ENCODE measurements at regions not wholly inside any gene's neighbourhood (a gene's known extent, or its start where the extent isn't known, plus 50 kb on each side); places are given as distances from the start of the nearest gene placed in this dataset.
"Not testable (repeated sequence)": the region's sequence is repeated elsewhere in the genome, so short reads cannot be mapped to it uniquely, and the experiment has no call there.

DNA sequence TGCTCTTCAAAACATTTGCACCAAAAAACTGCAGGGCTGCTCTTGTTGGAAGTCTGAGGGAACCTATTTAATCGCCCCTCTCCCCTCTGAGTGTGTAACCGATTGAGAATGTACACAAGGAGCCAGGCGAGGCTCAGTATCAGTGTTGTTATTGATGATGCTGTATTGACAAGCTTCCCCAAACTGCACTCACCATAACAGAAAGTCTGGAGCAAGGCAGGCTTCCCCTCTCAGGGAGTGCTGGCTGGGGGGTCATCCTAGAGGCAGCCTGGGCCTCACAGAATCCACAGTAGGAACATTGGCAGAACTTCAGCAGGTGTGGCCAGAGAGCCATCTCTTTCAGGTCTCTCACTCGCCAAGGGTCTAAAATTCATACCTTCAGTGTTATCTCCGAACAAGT, 58.1 kb upstream of the TUNAR start:
- no peak for DNase-seq

- no peak for DNase-seq
These were observed 59.4 kb upstream of the TUNAR start for GRCh38 chr14:95817271-95817670.

- no peak for DNase-seq
These were observed 60.1 kb upstream of the TUNAR start for GRCh38 chr14:95816539-95816938.

GRCh38 chr14:95815226-95815690, 61.4 kb upstream of the TUNAR start:
- DNase-seq: no peak

DNA sequence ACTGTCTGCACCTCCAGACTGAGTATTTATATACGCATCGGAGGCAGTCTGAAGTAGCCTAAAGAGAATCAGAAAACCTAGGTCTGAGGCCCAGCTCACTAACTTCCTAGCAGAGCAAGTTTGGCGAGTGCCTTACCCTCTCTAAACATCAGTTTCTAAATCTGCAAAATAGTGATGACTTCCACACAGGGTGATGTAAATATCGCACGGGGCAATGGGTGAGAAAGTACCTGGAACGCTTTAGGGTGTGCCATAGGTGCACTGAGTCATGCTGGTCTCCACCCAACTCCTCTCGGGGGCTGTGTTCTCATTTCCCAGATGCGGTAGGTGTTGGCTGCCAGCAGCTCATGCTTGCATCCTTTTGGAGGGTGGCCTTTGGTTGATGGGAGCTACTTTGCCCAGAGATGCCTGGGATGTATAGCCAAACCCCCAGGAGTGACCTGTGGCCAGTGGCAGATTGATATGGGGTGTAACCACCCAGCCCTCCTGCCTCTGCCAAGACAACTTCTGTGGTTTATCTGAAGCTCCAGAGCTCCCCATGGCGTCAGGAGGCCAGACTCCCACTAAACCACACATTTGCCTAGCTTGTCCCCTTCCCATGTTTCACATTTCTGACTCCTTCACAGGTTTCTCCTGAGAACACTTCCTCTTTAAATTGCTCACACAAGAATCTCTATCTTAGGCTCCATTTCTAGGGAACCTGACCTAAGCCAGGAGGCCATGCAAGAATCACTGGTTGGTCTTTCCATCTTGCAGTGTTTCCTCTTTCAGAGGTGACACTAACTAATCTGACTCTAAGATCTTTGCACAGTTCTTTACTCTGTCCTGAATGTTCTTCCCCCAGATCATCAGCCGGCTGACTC, 62.0 kb upstream of the TUNAR start:
- no peak for DNase-seq

DNA sequence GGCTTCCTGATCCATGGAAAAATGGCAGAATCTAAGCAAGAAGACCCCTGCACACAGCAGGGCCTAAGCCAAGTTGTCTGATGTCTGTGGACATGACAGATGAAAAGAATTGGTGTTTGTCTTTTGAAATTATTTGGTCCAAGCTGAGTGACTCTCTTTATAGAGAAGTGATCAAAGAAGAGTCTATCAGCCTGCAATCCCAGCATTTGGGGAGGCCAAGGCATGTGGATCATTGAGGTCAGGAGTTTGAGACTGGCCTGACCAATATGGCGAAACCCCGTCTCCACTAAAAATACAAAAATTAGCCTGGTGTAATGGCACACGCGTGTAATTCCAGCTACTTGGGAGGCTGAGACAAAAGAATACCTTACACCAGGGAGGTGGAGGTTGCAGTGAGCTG, 64.8 kb upstream of the TUNAR start:
- DNase-seq: no peak

DNA sequence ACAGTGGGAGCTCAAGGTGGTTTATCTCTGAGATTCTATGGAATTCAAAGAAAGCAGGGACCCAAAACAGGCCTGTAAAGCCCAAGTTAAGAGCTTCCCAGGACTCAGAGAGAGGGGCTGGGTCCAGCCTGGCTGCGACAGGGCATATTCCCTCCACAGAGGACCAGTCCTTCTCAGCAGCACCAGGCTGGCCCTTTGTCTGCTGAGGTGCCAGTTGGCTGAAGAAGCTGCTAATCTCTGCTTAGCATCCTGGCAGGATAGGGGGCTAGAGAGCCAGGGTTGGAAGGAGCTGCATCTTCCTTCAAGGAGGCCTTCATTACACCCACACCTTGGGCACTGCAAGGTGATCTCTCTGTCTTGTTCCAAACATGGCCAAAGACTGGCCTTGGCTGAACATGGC, 68.3 kb upstream of the TUNAR start:
- no peak for DNase-seq

DNA sequence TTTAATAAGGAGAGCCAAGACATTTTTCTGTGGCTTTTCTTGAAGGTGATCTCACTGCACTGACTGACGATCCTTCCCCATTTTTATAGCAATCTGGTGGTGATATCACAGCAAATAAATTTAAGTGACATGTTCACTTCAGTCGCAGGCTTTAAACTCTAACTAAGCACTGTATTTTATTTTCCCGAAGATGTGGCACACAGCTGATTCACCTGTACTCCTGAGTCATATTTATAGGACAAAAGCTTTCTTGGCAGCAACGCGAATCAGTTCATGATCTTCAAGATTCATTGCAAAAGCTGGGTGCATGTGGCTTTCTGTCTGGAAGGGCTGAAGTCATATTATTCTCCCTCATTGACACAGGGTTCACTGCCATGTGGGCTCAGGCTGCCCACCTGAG, 79.8 kb upstream of the TUNAR start:
- no peak for DNase-seq

DNA sequence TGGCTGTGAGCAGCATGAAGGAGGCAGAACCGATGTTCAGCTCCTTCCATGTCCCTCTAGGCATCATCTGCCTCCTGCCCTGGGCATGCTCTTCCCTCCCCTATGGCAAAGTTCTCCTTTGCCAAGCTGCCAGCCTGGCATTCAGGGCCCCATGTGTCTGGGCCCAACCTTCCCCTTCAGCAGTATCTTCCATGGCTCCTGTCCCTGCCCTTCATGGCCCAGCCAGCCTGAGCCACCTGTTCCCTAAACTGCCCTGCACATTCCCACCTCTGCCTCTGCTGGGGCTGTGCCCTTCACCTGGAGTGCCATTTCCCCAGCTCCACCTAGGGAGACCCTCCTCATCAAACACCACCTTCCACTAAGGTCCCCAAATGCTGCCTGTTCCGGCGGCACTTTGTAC, 74.0 kb upstream of the TCL1A start:
- no peak for DNase-seq

DNA sequence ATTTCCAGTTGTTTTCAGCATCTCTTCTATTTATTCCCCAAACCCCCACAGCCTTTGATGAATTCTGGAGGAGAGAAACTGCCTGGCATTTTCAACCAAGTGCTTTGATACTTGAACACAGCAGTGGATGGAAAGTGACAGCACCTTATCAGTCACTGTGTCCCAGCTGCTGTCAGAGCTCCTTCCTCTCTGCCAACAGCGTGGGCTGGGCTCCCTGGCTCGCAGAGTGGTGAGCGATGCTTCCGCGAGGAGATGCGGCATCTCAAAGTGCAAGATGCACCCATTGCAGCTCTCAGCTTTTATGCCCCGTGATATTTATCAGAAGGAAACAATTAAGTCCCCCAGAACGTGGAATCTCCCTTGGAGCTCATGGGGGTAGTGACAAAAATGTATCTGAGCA, 72.6 kb upstream of the TCL1A start:
- no peak for DNase-seq

GRCh38 chr14:95784137-95784536, 70.2 kb upstream of the TCL1A start:
- DNase-seq: no peak

GRCh38 chr14:95776798-95777534, 63.0 kb upstream of the TCL1A start:
- DNase-seq: no peak

DNA sequence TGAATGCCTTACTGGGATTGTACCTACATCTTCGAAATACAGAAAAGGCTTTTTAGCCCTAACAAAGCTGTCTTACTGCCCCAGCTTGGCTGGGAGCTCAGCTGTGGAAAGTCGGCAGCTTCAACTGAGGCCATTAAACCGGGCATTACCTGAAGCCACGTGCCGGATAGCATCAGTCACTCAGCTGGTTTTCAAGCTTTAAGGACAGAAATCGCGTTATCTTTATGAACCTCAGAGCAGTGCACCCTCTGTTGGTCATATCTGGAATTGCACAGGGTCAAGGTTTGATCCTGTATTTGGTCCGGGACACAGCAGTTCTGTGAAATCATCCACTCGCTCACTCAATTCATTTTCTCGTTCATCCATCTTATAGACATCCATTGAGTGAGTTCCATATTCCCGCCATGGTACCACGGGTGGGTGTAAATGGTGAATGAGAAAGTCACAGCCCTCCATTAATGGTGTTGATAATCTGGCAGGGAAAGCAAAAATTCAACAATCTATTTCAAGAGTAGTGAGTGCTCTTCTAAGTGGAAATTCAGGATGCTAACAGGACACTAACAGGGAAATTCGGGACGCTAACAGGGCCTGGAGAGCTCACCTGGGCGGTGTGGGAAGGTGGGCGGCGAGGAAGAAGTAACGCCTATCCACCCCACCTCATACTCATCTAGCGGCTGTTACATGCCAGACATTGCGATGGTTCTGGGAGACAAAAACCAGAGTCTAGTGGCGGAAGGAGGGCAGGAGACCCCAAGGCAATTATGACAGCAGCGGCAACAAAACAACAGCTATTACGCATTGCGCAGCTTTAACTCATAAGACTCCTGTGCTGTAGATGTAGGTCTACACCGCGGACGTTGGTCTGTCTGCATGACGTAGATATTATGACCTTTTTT, 60.6 kb upstream of the TCL1A start:
- DNase-seq: peak; percentile 48

DNA sequence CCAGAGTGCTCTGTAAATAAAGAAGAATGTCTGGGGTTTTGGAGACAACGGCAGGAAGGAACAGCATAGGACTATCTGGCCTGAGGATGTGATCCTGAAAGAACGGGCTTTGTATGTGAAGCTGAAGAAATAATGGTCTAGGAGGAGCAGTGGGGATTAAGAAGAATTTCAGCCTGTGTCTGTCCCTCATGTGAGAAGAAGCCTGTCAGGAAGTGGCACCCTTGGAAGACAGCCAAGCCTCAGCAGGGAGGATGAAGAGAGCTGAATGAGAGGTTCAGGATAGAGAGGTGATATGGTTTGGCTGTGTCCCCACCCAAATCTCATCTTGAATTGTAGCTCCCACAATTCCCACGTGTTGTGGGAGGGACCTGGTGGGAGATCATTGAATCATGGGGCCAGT, 56.9 kb upstream of the TCL1A start:
- peak; percentile 63 for DNase-seq

GRCh38 chr14:95769976-95770375, 56.1 kb upstream of the TCL1A start:
- no peak for DNase-seq

DNA sequence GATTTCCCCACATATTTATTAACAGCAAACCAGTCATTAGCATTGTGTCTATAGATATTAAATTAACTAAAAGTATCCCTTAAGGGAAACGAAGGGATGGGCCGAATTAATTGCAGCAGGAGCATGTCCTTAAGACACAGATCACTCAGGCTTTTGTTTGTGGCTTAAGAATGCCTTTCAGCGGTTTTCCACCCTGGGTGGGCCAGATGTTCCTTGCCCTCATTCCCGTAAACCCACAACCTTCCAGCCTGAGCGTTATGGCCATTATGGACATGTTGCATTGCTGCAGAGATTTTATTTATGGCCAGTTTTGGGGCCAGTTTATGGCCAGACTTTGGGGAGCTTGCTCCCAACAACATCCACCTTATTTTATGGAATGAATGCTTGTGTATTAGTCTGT, 55.5 kb upstream of the TCL1A start:
- DNase-seq: not testable (repeated sequence)

GRCh38 chr14:95765051-95765450, 51.1 kb upstream of the TCL1A start:
- DNase-seq: no peak

DNA sequence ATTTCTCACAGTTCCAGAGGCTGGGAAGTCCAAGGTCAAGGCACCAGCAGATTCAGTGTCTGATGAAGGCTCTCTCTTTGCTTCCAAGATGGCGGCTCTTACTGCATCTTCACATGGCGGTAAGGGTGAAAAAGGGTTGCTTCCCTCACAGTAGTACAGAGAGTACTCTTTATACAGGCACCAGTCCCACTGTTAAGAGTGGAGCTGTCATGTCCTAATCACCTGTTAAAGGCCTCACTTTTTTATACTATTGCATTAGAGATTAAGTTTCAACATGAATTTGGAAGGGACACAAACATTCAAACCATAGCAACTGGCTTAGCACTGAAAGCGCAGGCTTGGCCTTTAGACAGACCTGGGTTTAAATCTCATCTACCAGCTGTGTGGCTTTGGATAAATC, 50.0 kb upstream of the TCL1A start:
- no peak for DNase-seq

Data from DMS153 (cell line).